C4-2B (cell line): ENCODE measurements at regions not wholly inside any gene's neighbourhood (a gene's known extent, or its start where the extent isn't known, plus 50 kb on each side); places are given as distances from the start of the nearest gene placed in this dataset.

Experiments
- CTCF ChIP-seq: fragments of 450-650 bp; conservative IDR thresholded peaks from 2 replicates; pipeline ENCODE4 v1.5.1; 2017; ENCODE audit warnings: mild to moderate bottlenecking
- ZFX ChIP-seq: fragments of 450-650 bp; IDR thresholded peaks from 2 replicates; pipeline ENCODE4 v1.6.1; 2017

- TF ChIP-seq CTCF (no peak), ZFX (no peak)
These were observed 411.0 kb upstream of the SOX5 start for GRCh38 chr12:24360461-24360860.
